Nephron (organoid): ENCODE measurements at regions not wholly inside any gene's neighbourhood (a gene's known extent, or its start where the extent isn't known, plus 50 kb on each side); places are given as distances from the start of the nearest gene placed in this dataset.

Source experiments
- H3K27ac Mint-ChIP-seq, 3 experiments: 2 replicates each; pipeline ENCODE4 v1.8.0; 2020; ENCODE audit warnings: mixed read lengths in 3 of 3, mild to moderate bottlenecking in 2 of 3, moderate library complexity in 1 of 3
- H3K27me3 Mint-ChIP-seq: 2 replicates; pipeline ENCODE4 v1.8.0; 2021; ENCODE audit warnings: low read depth, mild to moderate bottlenecking, moderate library complexity, mixed read lengths
- H3K36me3 Mint-ChIP-seq: 2 replicates; pipeline ENCODE4 v1.8.0; 2020; ENCODE audit warnings: low read depth, mixed read lengths
- H3K4me1 Mint-ChIP-seq: 2 replicates; pipeline ENCODE4 v1.8.0; 2020; ENCODE audit warnings: mixed read lengths
- H3K4me3 Mint-ChIP-seq, 3 experiments: 2 replicates each; pipeline ENCODE4 v1.8.0; 2020; ENCODE audit warnings: mild to moderate bottlenecking in 3 of 3, mixed read lengths in 3 of 3, moderate library complexity in 2 of 3
- H3K9me3 Mint-ChIP-seq: 2 replicates; pipeline ENCODE4 v1.8.0; 2020; ENCODE audit warnings: mixed read lengths
- CTCF ChIP-seq, 3 experiments: fragments of 200-600 bp; sonication (generic); IDR thresholded peaks; one replicate each; pipeline ENCODE4 v1.5.0; 2021; ENCODE audit warnings: antibody characterized with exemption in 3 of 3; ENCODE audit not compliant: unreplicated experiment in 3 of 3

DNA sequence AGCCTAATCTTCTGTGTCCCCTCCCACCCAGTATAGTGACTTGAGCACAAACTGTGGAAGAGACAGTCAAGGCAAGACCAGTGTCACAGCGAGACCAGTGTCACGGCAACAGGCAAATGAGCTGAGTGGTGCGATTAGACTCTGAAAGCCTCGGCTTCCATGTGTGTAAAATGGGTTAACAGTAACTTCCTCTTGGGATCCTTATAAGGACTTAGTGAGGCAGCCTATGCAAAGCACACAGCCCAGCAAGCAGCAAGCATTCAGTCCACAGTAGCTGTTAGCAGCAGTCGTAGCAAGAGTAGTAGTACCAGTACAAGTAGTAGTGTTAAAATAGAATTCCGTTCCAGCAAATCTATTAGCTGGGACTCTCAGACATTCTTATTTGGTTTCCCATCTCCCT, 334.1 kb downstream of the GABRB3 start:
- Mint-ChIP-seq H3K27ac (peak overlapping the region in 2 of 3 experiments; percentile 58 to 68), H3K27me3 (no peaks in the 10 kb centered on the region), H3K36me3 (no peaks in the 10 kb centered on the region), H3K4me1 (no peaks in the 10 kb centered on the region), H3K9me3 (no peaks in the 10 kb centered on the region), H3K4me3 (no peak overlapping the region)
- TF ChIP-seq CTCF (IDR thresholded peaks at IDR 0.05; ENCODE audit: unreplicated experiment in 3 of 3), result no peak

GRCh38 chr15:26438316-26438715, 334.6 kb downstream of the GABRB3 start:
- Mint-ChIP-seq H3K4me1 (no peaks in the 10 kb centered on the region), H3K27ac (peak overlapping the region in 2 of 3 experiments; percentile 58 to 68), H3K27me3 (no peaks in the 10 kb centered on the region), H3K36me3 (no peaks in the 10 kb centered on the region), H3K4me3 (no peak overlapping the region), H3K9me3 (no peaks in the 10 kb centered on the region)
- TF ChIP-seq CTCF (IDR thresholded peaks at IDR 0.05; ENCODE audit: unreplicated experiment in 3 of 3), result no peak

- H3K4me1 Mint-ChIP-seq, result no peaks in the 10 kb centered on the region
- H3K36me3 Mint-ChIP-seq, result no peaks in the 10 kb centered on the region
- no peaks in the 10 kb centered on the region for H3K27me3 Mint-ChIP-seq
- H3K27ac Mint-ChIP-seq, result no peak overlapping the region
- peaks cover 4% of the 10 kb centered on the region for H3K9me3 Mint-ChIP-seq
- TF ChIP-seq CTCF (IDR thresholded peaks at IDR 0.05; ENCODE audit: unreplicated experiment in 3 of 3), result no peak
- no peak overlapping the region for H3K4me3 Mint-ChIP-seq
These were observed 339.0 kb downstream of the GABRB3 start for GRCh38 chr15:26433818-26434217.

DNA sequence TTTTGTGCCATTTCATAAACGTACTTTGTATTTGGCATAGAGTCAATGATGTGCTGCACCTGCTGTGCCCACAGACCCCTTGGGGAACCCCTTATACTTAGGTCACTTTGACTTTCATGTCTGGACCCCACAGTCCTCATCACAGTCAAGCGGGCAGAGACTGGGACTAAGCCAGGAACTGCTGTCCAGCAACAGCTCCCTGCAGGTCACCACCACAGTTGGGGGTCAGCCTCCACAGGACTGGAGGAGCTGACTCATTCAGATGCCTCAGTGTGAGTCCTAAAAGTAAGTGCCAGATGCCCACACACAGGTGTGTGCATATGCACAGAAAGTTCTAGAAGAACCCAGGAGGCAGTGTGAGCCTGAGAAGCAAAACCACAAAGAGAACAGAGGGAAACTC, 339.8 kb downstream of the GABRB3 start:
- TF ChIP-seq CTCF (IDR thresholded peaks at IDR 0.05; ENCODE audit: unreplicated experiment in 3 of 3), result no peak
- Mint-ChIP-seq H3K4me1 (no peaks in the 10 kb centered on the region), H3K27ac (no peak overlapping the region), H3K4me3 (no peak overlapping the region), H3K27me3 (no peaks in the 10 kb centered on the region), H3K36me3 (no peaks in the 10 kb centered on the region), H3K9me3 (peaks cover 4% of the 10 kb centered on the region)

DNA sequence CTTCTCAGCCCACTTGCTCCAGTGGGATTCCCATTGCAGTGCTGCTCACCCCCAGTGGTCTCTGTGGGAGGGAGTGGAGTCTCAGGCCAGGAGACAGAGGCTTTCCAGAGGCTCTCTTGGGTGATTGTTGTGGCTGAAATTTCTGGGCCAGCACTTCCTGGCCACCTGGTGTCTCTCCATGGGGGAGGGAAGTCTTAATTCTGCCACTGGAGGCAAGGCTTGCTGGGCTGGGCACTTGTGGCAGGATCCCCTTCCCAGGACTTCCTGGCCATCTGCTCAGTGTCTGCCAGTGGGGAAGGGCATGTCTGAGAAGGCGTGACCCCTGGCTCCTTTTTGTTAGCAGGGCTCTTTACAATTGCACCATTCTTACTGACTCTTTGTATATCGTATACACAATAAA, 351.8 kb downstream of the GABRB3 start:
- Mint-ChIP-seq H3K27ac (no peak overlapping the region), H3K4me1 (no peaks in the 10 kb centered on the region), H3K36me3 (no peaks in the 10 kb centered on the region), H3K4me3 (no peak overlapping the region), H3K27me3 (no peaks in the 10 kb centered on the region), H3K9me3 (peaks cover 6% of the 10 kb centered on the region)
- no peak for TF ChIP-seq CTCF (IDR thresholded peaks at IDR 0.05; ENCODE audit: unreplicated experiment in 3 of 3)

- H3K4me3 Mint-ChIP-seq, result no peak overlapping the region
- no peaks in the 10 kb centered on the region for H3K9me3 Mint-ChIP-seq
- TF ChIP-seq CTCF (IDR thresholded peaks at IDR 0.05; ENCODE audit: unreplicated experiment in 3 of 3), result no peak
- no peaks in the 10 kb centered on the region for H3K27me3 Mint-ChIP-seq
- H3K36me3 Mint-ChIP-seq, result no peaks in the 10 kb centered on the region
- peaks cover 19% of the 10 kb centered on the region for H3K4me1 Mint-ChIP-seq
- H3K27ac Mint-ChIP-seq, result no peak overlapping the region
These were observed 377.2 kb downstream of the GABRB3 start for GRCh38 chr15:26395624-26396023.
